Adrenal gland (tissue), 5 donors: ENCODE measurements at regions not wholly inside any gene's neighbourhood (a gene's known extent, or its start where the extent isn't known, plus 50 kb on each side); places are given as distances from the start of the nearest gene placed in this dataset.

Experiments used
- POLR2A ChIP-seq, 2 donors: fragments of 450-650 bp; IDR thresholded peaks; one replicate each; pipeline ENCODE4 v1.6.1; 2017; ENCODE audit warnings: antibody characterized with exemption in 2 of 2, mild to moderate bottlenecking in 2 of 2, moderate library complexity in 1 of 2
- TF ChIP-seq, protein P1 (sequence below), 6 experiments: fragments of 450-650 bp in 4 of 6; fragments of 200-600 bp in 2 of 6; sonication (generic) in 1 of 6; IDR thresholded peaks; 1 replicate in 5 of 6; 2 replicates in 1 of 6; pipeline versions ENCODE4 v1.5.1 to v1.8.0; 2016 to 2021; ENCODE audit warnings: antibody characterized with exemption in 6 of 6, mild to moderate bottlenecking in 2 of 6, moderate library complexity in 1 of 6
- donor health status: DM: no; HTN: no; CAD: no.

DNA sequence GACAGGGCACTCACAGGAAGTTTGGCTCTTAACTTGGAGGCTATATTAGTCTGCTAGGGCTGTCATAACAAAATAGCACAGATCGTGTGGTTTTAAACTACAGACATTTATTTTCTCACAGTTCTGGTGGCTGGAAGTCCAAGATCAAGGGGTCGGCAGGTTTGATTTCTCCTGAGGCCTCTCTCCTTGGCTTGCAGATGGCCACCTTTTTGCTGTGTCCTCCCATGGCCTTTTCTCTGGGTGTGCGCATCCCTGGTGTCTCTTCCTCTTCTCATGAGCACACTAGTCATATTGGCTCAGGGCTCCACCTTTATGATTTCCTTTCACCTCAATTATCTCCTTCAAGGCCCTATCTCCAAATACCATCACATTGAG lies 69.3 kb downstream of the FOXB1 start:
- TF ChIP-seq, protein P1, sequence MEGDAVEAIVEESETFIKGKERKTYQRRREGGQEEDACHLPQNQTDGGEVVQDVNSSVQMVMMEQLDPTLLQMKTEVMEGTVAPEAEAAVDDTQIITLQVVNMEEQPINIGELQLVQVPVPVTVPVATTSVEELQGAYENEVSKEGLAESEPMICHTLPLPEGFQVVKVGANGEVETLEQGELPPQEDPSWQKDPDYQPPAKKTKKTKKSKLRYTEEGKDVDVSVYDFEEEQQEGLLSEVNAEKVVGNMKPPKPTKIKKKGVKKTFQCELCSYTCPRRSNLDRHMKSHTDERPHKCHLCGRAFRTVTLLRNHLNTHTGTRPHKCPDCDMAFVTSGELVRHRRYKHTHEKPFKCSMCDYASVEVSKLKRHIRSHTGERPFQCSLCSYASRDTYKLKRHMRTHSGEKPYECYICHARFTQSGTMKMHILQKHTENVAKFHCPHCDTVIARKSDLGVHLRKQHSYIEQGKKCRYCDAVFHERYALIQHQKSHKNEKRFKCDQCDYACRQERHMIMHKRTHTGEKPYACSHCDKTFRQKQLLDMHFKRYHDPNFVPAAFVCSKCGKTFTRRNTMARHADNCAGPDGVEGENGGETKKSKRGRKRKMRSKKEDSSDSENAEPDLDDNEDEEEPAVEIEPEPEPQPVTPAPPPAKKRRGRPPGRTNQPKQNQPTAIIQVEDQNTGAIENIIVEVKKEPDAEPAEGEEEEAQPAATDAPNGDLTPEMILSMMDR (IDR thresholded peaks at IDR 0.05): no peak
- no peak for TF ChIP-seq POLR2A (IDR thresholded peaks at IDR 0.05)
